HL-60 (cell line): ENCODE measurements at regions not wholly inside any gene's neighbourhood (a gene's known extent, or its start where the extent isn't known, plus 50 kb on each side); places are given as distances from the start of the nearest gene placed in this dataset.

ENCODE experiments used
- CTCF ChIP-seq: IDR thresholded peaks from one replicate; pipeline ENCODE4 v1.5.1; 2011; ENCODE audit warnings: low read length, control low read depth, inconsistent platforms; ENCODE audit not compliant: insufficient read depth
- GABPA ChIP-seq: IDR thresholded peaks from 2 replicates; pipeline ENCODE4 v1.6.1; 2012; ENCODE audit warnings: low read depth
- POLR2AphosphoS5 ChIP-seq: IDR thresholded peaks from 2 replicates; pipeline ENCODE4 v1.6.1; 2012; ENCODE audit warnings: low read depth
- REST ChIP-seq: IDR thresholded peaks from 2 replicates; pipeline ENCODE4 v1.6.1; 2012; ENCODE audit warnings: low read depth; ENCODE audit not compliant: insufficient replicate concordance

DNA sequence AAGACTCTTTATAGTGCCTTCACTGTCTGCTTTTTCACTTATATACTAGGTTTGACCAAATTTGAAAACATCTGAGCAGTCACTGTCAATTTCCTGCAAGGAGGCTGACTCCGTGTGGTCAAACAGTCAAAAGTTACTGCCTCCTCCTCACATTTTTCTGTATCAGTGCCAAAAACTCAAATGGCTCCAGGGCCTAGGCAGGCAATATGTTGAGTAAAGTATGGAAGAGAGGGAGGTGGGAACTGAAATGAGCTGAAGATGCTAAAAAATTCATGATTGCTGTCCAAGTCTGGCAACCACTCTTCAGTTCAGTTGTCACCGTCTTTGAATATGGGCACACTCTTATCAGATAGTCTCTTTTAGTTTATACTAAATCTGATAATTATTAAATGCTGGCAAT is 551.6 kb downstream of the CCSER2 start:
- TF ChIP-seq POLR2AphosphoS5 (no peak), CTCF (no peak), GABPA (no peak), REST (no peak)
